ENCODE measurements at regions not wholly inside any gene's neighbourhood (a gene's known extent, or its start where the extent isn't known, plus 50 kb on each side); places are given as distances from the start of the nearest gene placed in this dataset.

DNA sequence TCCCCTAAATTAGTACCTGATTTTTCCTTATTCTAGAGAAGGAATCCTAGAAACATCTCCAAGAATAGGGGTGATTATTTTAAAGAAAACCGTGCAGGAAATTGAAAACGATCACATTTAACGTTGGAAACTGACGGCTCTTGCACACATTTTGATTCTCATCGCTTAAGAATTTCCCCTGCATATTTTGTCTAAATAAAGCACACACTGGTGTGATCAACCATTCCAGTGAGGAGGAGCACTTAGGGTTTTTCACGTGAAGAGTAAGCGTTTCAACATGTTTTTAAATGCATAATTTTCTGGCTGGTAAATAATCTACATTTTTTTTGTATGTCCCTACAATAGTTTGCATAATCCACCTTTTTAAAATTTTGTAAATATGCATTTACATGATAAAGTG is 229.7 kb upstream of the PFKP start:
- no peaks in the 10 kb centered on the region for H3K4me1 Mint-ChIP-seq
- Histone ChIP-seq H3K27me3 (replicated peaks in 1 of 4; ENCODE audit: control extremely low read depth in 1 of 4, control insufficient read depth in 3 of 4, insufficient read depth in 4 of 4, low read length in 3 of 4) (no peaks in the 10 kb centered on the region), H3K9me3 (ENCODE audit: control extremely low read depth in 1 of 3, control insufficient read depth in 2 of 3, insufficient read depth in 1 of 3, low read length in 2 of 3) (peaks cover 0 to 3% (median 0%) of the 10 kb centered on the region in 3 donors), H3K27ac (ENCODE audit: low read length in 2 of 2) (no peak overlapping the region), H4K20me1 (ENCODE audit: control insufficient read depth, insufficient read depth, low read length, poor library complexity, severe bottlenecking) (no peaks in the 10 kb centered on the region), H3K9ac (ENCODE audit: low read length) (no peak overlapping the region), H3K4me1 (ENCODE audit: control insufficient read depth in 2 of 2, insufficient read depth in 2 of 2, low read length in 2 of 2) (no peaks in the 10 kb centered on the region), H3K36me3 (replicated peaks in 1 of 2; ENCODE audit: control extremely low read depth in 1 of 2, control insufficient read depth in 1 of 2, extremely low read depth in 1 of 2, insufficient read depth in 2 of 2, low read length in 1 of 2) (no peaks in the 10 kb centered on the region), H3K79me2 (ENCODE audit: control insufficient read depth, insufficient read depth, low read length) (no peaks in the 10 kb centered on the region), H3K4me2 (replicated peaks; ENCODE audit: low read depth, low read length, poor library complexity, severe bottlenecking) (no peak overlapping the region), H3K4me3 (ENCODE audit: control extremely low read depth in 1 of 5, extremely low read depth in 1 of 5, insufficient read depth in 1 of 5, low read depth in 2 of 5, low read length in 4 of 5) (no peak overlapping the region), H2AFZ (ENCODE audit: insufficient read depth, low read depth, low read length, poor library complexity, severe bottlenecking) (no peak overlapping the region)
- no peaks in the 10 kb centered on the region for H3K9me3 Mint-ChIP-seq (ENCODE audit: insufficient read depth)
- TF ChIP-seq EZH2 (IDR thresholded peaks at IDR 0.05; ENCODE audit: borderline replicate concordance, insufficient read depth, low read depth, low read length, poor library complexity, severe bottlenecking), result no peak
- TF ChIP-seq, protein P1, sequence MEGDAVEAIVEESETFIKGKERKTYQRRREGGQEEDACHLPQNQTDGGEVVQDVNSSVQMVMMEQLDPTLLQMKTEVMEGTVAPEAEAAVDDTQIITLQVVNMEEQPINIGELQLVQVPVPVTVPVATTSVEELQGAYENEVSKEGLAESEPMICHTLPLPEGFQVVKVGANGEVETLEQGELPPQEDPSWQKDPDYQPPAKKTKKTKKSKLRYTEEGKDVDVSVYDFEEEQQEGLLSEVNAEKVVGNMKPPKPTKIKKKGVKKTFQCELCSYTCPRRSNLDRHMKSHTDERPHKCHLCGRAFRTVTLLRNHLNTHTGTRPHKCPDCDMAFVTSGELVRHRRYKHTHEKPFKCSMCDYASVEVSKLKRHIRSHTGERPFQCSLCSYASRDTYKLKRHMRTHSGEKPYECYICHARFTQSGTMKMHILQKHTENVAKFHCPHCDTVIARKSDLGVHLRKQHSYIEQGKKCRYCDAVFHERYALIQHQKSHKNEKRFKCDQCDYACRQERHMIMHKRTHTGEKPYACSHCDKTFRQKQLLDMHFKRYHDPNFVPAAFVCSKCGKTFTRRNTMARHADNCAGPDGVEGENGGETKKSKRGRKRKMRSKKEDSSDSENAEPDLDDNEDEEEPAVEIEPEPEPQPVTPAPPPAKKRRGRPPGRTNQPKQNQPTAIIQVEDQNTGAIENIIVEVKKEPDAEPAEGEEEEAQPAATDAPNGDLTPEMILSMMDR (IDR thresholded peaks at IDR 0.05), result no peak
- H3K27ac Mint-ChIP-seq, result no peak overlapping the region
- no CpG with 5 or more reads among the region's 7 CpGs for WGBS (ENCODE audit: insufficient coverage)
- CTCF ChIA-PET, result interaction anchor here (0.6 to 5.7 kb wide), 3 partner anchors 8 to 206 kb away, joined by 3 to 35 read pairs (median 8); no protein-coding TSS in a partner anchor
- DNase-seq (no peak), ATAC-seq (ENCODE audit: low read depth) (no peak)
- POLR2A ChIA-PET, result no interaction called here
- H3K4me3 Mint-ChIP-seq, result no peak overlapping the region
- intact Hi-C loops (cut with micrococcal nuclease), result loop anchor here (5.0 kb wide), 1 partner anchor 140 kb away; no protein-coding TSS in a partner anchor
- peaks cover 21% of the 10 kb centered on the region for H3K27me3 Mint-ChIP-seq

GRCh38 chr10:2836921-2837662 is 230.3 kb upstream of the PFKP start:
- Histone ChIP-seq H3K27me3 (replicated peaks in 1 of 4; ENCODE audit: control extremely low read depth in 1 of 4, control insufficient read depth in 3 of 4, insufficient read depth in 4 of 4, low read length in 3 of 4) (no peaks in the 10 kb centered on the region), H3K4me2 (replicated peaks; ENCODE audit: low read depth, low read length, poor library complexity, severe bottlenecking) (no peak overlapping the region), H3K9me3 (ENCODE audit: control extremely low read depth in 1 of 3, control insufficient read depth in 2 of 3, insufficient read depth in 1 of 3, low read length in 2 of 3) (peaks cover 0 to 3% (median 0%) of the 10 kb centered on the region in 3 donors), H3K27ac (ENCODE audit: low read length in 2 of 2) (no peak overlapping the region), H4K20me1 (ENCODE audit: control insufficient read depth, insufficient read depth, low read length, poor library complexity, severe bottlenecking) (no peaks in the 10 kb centered on the region), H3K4me3 (ENCODE audit: control extremely low read depth in 1 of 5, extremely low read depth in 1 of 5, insufficient read depth in 1 of 5, low read depth in 2 of 5, low read length in 4 of 5) (no peak overlapping the region), H2AFZ (ENCODE audit: insufficient read depth, low read depth, low read length, poor library complexity, severe bottlenecking) (no peak overlapping the region), H3K36me3 (replicated peaks in 1 of 2; ENCODE audit: control extremely low read depth in 1 of 2, control insufficient read depth in 1 of 2, extremely low read depth in 1 of 2, insufficient read depth in 2 of 2, low read length in 1 of 2) (no peaks in the 10 kb centered on the region), H3K79me2 (ENCODE audit: control insufficient read depth, insufficient read depth, low read length) (no peaks in the 10 kb centered on the region), H3K9ac (ENCODE audit: low read length) (no peak overlapping the region), H3K4me1 (ENCODE audit: control insufficient read depth in 2 of 2, insufficient read depth in 2 of 2, low read length in 2 of 2) (no peaks in the 10 kb centered on the region)
- TF ChIP-seq, protein P1 (IDR thresholded peaks at IDR 0.05), result no peak
- no peak for TF ChIP-seq EZH2 (IDR thresholded peaks at IDR 0.05; ENCODE audit: borderline replicate concordance, insufficient read depth, low read depth, low read length, poor library complexity, severe bottlenecking)
- intact Hi-C loops (cut with micrococcal nuclease), result loop anchor here (5.0 kb wide), 1 partner anchor 140 kb away; no protein-coding TSS in a partner anchor
- Mint-ChIP-seq H3K4me3 (no peak overlapping the region), H3K27ac (no peak overlapping the region), H3K9me3 (ENCODE audit: insufficient read depth) (no peaks in the 10 kb centered on the region), H3K4me1 (no peaks in the 10 kb centered on the region), H3K27me3 (peaks cover 21% of the 10 kb centered on the region)
- ChIA-PET CTCF (interaction anchor here (0.7 to 5.7 kb wide), 2 partner anchors 70 to 207 kb away, joined by 6 to 35 read pairs; no protein-coding TSS in a partner anchor), POLR2A (no interaction called here)
- no peak for DNase-seq
- WGBS (ENCODE audit: insufficient coverage), result 89% methylated on average over 9 of the region's 22 CpGs
- ATAC-seq (ENCODE audit: low read depth), result no peak

Data from B cell (primary cell).